CD1c-positive myeloid dendritic cell (primary cell): ENCODE measurements at regions not wholly inside any gene's neighbourhood (a gene's known extent, or its start where the extent isn't known, plus 50 kb on each side); places are given as distances from the start of the nearest gene placed in this dataset.
"Not testable (repeated sequence)": the region's sequence is repeated elsewhere in the genome, so short reads cannot be mapped to it uniquely, and the experiment has no call there.

Experiments
- DNase-seq: peaks from one replicate; pipeline ENCODE4 v3.0.0-alpha.2; 2016; ENCODE audit errors: extremely low spot score

DNA sequence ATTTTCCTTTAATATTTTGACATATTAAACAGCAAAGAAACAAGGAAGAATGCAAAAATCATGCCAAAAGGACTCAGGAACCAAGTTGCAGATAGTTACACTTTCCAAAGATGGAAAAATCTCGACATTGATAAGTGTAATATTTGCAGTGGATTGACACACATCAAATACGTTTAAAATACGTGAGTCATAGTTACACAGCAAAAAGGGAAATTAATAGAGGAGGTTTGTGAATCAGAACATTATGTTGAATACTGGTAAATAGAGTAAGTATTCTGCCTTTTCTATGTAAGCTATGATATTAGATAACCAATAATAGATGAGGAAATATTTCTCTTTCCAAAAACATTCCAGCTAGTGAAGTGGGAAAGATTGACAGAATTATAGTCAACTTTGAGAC lies 1761.3 kb upstream of the IGFBP7 start:
- DNase-seq: no peak

DNA sequence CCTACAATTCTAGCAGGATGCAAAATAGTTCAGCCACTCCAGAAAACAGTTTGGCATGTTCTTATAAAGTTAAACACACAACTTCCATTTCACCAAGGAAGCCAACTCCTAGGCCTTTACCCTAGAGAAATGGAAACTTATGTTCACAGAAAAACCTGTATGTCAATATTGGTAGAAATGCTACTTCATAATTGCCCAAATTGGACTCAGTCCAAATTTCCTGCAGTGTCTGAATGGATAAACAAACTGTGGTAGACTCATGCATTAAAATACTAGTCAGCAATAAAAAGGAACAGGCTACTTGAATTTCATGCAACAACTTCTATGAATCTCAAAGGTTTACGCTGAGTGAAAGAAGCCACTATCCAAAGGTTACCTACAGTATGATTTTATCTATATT lies 1738.8 kb upstream of the IGFBP7 start:
- DNase-seq: no peak

DNA sequence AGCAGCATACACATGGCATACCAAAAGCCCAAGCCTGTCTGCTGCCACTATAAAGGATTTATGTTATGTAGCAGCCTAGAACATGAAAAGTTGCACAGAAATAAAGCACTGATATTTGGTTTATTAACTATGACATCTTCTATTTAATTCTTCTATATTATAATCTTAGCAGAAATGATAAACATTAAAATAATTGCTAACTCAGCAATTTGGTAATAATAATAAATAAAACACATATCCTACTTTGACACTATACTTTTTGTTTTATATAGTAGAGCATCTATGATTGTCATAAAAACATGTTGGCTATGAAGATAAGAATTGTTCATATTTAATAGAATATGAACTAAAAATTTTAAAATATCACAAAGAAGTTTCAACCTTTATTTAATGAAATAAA lies 1733.3 kb upstream of the IGFBP7 start:
- DNase-seq: no peak

DNA sequence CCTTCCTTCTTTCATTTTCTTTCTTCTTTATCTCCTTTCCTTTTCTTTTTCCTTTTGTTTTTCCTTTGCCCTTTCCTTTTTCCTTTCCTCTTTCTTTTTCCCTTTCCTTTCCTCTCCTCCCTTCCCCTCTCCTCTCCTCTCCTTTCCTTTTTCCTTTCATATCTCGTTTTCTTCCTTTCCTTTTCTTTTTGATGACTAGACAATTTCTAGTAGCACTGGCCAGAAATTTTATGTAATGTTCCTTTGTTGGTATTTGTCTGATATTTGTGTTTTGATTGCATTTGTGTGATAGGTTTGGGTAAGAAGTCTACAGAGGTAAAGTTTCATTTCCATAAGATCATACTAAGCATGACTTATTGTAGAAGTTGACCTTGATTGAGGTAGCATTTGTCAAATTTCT lies 1722.9 kb upstream of the IGFBP7 start:
- DNase-seq: no peak

DNA sequence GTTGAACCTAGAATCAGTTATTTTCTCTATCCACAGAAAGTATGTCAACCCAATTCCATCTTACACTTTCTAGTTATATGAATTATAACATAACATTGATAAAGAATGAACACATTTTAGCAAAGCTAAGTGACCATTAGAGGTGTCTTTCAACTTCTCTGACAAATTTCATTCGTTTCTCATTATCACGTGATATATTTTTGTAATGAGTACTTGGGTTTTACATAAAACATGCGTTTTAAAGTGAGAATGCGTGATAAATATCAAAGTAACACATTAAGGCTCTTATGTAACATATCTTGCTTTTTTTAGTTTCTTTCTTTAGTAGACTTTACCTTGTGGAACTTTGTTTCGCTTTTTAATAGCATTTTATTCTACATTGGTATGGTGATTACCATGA lies 1715.1 kb upstream of the IGFBP7 start:
- no peak for DNase-seq

DNA sequence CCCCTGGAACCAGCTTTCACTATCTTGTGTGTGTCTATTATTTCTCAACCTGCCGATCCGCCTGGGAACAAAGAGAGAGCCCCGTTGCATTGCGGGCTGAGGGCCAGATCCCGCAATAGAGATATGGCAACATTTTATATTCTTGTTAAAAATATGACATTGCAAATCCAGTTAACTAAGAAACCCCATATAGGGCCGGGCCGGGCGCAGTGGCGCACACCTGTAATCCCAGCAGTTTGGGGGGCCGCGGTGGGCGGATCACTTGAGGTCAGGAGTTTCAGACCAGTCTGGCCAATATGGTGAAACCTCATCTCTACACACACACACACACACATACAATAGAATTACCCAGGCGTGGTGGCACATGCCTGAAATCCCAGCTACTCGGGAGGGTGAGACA lies 1708.4 kb upstream of the IGFBP7 start:
- not testable (repeated sequence) for DNase-seq

DNA sequence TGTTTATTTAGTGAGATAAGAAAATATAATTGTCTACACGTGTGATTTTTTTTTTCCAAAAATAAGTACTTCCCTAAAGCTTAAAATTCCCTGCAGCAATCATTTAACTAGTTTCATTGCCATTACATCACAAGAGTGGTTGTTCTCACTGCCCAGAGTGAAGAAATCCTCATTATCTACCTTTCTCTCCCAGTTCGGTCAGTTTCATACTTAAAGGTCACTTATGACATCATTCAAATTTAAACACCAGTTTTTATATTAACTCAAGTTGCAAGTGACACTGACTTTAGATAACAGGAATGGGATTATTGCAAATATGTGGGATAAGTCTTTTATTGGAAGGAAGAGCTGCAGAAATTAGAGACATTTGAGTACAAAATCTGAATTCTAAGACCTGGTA lies 1699.8 kb upstream of the IGFBP7 start:
- DNase-seq: no peak

DNA sequence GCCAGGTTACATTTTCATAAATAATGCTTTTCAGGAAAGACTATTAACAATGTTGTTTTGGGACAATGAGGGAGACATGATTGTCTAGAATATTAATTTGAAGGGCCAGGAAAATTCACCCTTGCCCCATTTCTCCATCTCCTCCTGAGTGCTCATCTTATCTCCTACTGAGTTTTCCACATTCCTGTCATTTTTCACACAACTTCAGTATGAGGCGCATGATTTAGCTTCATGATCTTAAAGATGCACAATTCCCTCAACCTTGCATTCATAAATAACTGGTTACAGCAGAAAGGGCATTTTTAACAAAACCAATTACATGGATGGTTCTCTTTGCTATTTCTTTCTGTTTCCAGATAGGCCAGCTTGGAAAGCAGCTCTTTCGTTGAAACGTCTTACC lies 1699.2 kb upstream of the IGFBP7 start:
- DNase-seq: no peak

DNA sequence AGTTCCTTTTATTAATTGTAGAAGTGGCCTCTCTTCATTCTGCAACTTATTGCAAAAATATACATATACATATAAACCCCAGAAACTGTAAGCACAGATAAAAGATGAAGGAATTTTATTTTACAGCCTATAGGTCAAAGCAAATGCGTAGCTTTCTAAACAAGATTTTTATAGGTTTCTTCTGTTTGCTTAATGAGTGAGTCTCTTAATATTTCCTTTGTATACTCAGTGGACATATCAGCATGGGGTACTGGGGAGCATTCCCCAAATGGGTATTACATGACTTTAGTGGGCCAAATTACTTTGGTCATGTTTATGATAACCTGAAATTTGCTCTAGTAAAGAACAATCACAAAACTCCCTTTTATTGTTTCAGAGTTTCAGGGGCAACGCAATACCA lies 1698.6 kb upstream of the IGFBP7 start:
- no peak for DNase-seq

DNA sequence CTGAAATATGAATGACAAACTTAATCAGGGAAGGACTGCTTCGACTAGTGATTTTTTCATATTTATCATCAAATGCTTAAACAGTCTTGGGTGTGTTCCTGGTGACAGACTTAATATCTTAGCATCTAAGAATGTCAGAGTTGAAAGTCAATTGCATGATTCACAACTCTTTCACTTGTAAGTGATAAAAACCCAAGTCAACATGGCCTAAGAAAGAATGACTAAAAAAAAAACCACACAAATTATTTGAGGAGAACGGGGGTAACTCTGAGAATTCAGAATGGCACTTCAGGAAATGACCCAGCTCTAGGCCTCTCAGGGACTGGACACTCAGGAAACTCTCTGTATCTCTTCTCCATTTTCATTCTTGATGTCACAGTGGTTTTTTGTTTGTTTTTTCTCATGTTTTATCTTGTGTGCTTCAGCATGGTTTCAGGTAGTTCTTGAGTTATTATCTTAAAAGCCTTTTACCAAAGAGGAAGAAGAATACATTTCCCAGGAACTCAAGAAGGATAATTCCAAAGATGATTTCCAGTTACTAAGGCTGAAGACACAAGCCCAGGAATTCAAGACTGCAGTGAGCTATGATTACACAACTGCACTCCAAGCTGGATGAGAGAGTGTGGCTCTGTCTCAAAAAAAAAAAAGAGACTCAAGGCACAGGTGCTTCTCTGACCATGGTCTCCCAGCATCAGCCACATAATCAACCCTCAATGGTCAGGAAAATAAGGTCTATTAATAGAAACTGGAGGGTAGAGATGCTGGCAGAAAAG lies 1697.8 kb upstream of the IGFBP7 start:
- no peak for DNase-seq

DNA sequence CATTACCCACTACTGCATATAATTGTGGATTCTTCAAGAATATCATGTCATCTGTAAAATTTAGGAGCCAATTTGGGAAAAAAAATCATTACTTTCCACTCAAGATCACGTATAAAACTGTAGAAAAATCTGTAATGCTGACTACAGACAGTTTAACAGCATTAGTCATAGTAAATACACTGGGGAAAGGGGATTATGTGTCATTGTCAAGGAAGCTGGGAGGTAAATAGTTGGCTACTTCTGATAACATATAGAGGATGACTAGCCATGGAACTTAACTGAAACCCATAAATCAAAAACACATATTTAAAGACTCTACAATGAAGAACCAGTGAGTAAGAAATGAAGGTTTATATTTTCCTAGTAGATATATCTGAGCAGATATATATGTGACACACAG lies 1666.4 kb upstream of the IGFBP7 start:
- DNase-seq: no peak

DNA sequence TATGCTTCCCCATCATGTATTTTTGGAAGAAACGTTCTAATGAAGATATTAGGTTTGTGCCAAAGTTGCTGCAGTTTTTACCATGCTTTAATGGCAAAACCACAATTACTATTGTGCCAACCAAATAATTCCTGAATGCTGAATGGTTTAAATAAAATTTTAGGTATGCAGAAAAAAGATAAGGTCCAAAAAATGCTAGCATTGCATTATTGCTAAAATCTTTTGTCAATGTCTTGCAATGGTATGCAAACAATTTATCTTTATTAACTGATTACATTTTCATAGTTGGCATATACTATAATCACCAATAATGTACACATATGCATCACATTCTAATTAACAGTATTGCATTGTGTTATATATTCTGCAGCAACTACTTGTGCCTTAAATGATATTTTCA lies 1657.4 kb upstream of the IGFBP7 start:
- no peak for DNase-seq

DNA sequence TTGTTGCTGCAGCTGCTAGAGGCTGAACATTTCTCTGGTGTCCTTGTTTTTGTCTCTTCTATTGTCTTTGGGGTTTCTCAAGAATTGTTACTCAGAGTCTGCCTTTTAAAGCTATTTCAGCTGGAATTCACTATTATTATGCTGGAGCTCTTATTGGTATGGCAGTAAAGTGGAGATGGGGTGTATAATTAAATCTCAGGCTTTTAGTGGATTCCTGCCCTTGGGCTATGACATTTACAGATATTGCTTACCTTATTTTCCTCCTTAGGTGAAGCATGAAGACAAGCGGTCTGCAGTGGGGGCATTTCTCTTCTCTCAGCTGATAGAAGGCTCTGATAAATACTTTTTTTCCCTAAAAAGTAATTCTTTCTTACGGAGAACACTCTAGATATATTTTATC lies 1656.6 kb upstream of the IGFBP7 start:
- DNase-seq: no peak

DNA sequence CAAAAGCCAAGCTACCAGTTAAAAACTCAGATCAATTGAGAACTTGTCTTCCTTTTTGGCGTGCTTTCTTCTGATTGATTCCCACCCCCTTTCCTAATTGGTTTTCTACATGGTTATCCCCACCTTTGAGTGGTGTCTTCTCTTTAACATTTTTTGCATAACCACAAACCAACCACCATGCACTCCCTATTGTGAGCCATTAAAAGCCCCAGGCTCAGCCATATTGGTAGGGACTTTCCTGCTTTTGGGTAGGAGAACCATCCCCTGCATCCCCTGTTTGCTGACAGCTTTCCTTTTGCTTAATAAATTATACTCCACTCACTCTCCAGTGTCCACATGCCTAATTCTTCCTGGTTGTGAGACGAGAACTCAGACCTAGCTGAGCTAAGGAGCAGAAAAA lies 1651.4 kb upstream of the IGFBP7 start:
- no peak for DNase-seq

DNA sequence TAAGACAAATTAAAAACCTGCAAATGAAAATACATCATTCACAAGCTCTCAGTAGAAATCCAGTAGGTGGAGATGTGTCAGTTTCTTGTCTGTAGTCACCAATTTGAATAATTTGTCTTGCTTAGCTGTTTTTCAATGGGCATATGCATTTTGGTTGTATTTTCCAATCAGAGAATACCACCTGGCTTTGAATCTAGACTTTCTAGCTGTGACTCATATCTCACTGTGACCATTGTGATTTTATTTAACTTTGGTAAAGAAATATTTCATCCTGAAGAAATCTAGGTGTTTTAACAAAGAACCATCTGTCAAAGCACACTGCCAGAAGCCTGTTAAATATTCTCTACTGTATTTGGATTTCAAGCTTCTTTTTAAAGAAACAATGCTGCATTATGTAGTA lies 1650.6 kb upstream of the IGFBP7 start:
- DNase-seq: no peak

DNA sequence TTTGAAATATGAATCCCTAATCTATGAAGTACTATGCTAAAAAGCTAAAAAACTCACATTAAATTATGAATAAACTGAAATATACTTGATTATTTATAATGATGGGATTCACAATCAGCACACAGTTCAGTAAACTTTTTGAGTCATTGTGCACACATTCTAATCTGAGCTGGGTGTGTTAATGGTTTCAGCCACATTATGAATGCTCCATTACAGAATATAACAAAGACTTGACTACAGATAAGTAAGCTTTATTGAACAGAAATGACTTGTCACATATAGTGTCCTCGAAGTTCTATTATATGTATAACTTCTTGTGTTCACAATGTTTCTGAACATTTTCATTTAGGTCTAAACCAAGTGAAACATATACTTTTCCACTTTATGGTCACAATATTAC lies 1649.9 kb upstream of the IGFBP7 start:
- DNase-seq: no peak

DNA sequence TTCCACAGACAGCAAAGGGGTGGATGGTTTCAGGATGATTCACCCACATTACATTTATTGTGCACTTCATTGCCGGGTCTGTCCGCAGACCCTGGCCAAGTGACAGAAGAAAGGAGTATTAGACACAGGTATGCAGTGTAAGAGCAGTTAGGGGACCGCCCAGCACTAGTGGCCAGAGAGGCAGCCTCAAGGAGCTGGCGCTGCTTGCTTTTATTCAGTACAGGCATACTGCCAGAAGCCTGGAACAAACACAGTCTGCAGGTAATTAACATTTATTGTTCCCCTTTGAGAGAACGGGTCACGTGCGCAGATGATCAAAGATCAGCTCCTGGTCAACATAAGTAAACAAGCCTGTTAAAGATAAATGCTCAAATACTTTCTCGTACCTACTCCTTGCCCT lies 1639.0 kb upstream of the IGFBP7 start:
- DNase-seq: no peak

DNA sequence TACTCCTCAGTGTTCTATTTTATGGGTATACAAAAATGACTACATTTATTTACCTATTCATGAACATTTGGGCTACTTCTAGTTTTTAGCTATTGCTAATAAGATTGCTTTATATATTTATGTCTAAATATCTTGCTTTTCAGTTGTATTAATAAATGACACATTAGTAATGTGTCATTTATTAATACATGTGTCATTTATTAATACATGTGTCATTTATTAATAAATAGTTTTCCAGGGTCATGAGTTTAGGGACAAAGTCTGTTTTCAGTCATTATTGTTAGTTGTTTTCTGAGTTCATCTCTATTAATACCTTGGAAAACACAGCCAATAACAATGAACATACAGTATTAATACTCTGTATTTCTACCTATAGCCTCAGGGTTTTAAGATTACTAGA lies 1630.7 kb upstream of the IGFBP7 start:
- no peak for DNase-seq

DNA sequence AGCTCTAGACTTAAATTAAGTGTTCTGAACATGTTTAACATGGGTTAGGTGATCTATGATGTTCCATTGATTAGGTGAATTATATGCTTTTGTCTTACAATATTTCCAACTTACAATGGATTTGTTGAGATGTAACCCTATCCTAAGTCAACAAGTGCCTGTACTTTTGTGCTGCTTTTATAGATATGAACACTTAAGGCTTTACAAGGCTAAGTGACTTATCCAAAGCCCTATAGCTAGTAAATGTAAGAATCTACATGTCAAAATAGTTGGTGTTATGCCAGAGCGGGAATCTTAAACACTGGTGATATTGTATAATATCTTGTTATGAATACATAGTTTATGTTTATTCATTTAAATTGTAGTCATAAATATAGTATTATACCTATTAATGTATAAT lies 1629.1 kb upstream of the IGFBP7 start:
- no peak for DNase-seq

DNA sequence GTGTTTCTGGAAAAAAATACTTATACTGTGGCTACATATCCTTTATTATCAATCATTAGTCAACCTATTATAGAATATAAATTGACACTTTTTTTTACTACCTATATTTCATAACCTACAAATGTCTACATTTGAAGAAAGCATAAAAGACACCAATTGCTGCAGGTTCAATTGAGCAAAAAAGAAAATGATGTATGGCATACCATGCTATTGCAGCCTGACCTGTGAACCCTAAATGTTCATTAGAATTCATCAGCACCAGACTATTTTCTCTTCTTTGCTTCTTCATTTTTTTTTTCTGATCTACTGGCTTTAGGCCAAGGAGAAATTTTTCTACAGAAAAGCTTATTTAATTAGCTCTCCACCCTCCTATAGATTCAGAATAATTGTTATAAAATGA lies 1628.2 kb upstream of the IGFBP7 start:
- DNase-seq: no peak

DNA sequence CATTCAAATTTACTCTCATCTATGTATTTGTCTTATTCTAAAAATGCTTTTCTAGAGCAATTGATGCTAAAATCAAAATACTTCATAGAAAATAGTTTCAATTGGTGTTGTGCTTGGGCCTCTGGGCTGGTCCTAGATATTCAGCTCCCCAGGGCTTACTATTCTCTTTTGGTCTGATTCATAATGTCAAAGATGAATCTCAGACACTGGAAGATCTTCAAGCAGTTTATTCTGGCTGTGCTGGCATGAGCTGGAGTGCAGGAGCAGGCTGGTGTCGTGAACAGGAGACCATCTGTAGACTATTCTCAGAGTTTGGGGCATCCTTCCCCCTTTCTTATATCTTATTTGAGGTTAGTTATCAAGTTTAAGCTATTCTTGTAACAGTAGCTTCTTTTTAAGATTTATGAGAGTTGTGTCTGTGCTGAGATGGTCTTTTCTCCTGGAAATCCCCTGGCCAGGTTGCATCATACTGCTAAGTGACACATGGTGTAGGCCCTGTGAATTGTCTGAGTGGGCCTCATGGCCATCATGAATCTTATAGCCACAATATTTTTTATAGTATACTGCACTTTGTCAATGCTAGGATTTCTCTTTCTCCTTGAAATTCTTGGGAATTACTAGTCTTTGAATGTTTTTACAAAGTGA lies 1624.0 kb upstream of the IGFBP7 start:
- DNase-seq: no peak

DNA sequence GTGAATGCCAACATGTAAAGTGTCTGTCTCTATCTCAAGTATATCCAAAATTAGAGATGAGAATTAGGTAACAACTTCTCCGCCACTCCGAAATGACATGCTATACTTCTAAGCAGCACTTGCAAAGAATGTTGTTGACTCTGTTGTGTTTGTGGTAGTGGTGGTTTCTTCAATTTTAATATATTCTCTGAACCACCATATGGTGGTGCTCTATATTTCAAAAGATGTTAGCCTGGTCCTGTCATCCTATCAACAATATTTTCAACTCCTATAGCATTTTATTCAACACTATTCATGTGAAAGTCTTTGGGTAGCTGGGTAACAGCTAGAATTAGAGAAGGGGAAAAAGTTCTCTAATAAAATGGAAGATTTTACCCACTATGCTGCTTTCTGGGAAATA lies 1622.8 kb upstream of the IGFBP7 start:
- no peak for DNase-seq

DNA sequence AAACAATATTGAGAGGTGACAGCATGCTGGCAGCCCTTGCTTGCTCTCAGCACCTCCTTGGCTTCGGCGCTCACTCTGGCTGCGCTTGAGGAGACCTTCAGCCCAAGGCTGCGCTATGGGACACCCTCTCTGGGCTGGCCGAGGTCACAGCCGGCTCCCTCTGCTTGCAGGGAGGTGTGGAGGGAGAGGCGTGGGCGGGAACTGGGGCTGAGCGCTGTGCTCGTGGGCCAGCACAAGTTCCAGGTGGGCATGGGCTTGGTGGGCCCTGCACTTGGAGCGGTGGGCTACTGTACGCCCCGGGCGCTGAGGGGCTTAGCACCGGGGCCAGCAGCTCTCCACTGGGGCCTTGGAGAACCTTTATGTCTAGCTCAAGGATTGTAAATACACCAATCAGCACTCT lies 1613.8 kb upstream of the IGFBP7 start:
- DNase-seq: no peak

DNA sequence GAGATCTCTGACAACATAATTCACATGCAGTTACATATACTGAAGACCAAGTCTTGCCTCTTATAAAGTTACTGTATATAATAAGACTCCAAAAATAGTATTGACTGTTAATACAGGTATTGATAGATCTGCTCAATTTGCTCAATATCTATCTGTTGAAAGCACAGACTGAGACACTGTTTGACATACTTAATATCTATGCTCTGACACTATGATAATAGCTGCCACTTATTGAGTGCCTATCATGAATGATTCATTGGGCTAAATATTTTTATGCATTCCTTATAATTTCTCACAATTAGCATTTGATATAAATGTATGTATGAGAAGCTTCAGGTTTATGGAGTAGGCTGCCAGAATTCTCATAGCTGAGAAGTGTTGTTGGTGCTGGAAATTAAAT lies 1600.9 kb upstream of the IGFBP7 start:
- DNase-seq: no peak
